Gastroesophageal sphincter (tissue), 3 donors: ENCODE measurements at regions not wholly inside any gene's neighbourhood (a gene's known extent, or its start where the extent isn't known, plus 50 kb on each side); places are given as distances from the start of the nearest gene placed in this dataset.

Source experiments
- CTCF ChIP-seq, 4 experiments: fragments of 200-600 bp in 2 of 4; fragments of 450-650 bp in 2 of 4; sonication (generic) in 1 of 4; IDR thresholded peaks; one replicate each; pipeline ENCODE4 v1.5.1; 2017 to 2019; ENCODE audit warnings: antibody characterized with exemption in 4 of 4, mild to moderate bottlenecking in 2 of 4, moderate library complexity in 2 of 4
- EP300 ChIP-seq: sonication (generic); formaldehyde crosslinking; IDR thresholded peaks from one replicate; pipeline ENCODE4 v1.6.1; 2017; ENCODE audit warnings: antibody characterized with exemption, mild to moderate bottlenecking
- POLR2A ChIP-seq, 2 donors: fragments of 450-650 bp; IDR thresholded peaks; one replicate each; pipeline ENCODE4 v1.6.1; 2017; ENCODE audit warnings: antibody characterized with exemption in 2 of 2, mild to moderate bottlenecking in 2 of 2, moderate library complexity in 1 of 2
- POLR2AphosphoS5 ChIP-seq: sonication (generic); formaldehyde crosslinking; IDR thresholded peaks from one replicate; pipeline ENCODE4 v1.6.1; 2017; ENCODE audit warnings: antibody characterized with exemption

DNA sequence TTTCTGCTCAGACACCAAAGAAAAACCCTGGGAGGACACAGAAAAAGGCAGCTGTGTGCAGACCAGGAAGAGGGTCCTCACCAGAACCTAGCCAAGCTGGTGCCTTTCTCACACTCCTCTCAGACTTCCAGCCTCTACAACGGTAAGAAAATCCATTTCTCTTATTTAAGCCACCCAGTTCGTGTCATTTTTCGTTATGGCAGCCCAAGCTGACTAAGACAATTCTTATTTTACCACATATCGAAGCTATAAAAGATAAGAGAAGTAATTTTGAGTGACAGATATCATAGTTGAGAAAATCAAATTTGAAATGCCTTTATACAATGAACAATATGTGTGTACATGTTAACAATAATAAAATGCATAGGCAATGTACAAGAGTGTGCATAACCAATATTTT is 219.5 kb downstream of the CBLN2 start:
- TF ChIP-seq CTCF (IDR thresholded peaks at IDR 0.05), result no peak
- no peak for TF ChIP-seq EP300
- TF ChIP-seq POLR2A (IDR thresholded peaks at IDR 0.05), result no peak
- TF ChIP-seq POLR2AphosphoS5, result no peak
